GM10266 (cell line): ENCODE measurements at regions not wholly inside any gene's neighbourhood (a gene's known extent, or its start where the extent isn't known, plus 50 kb on each side); places are given as distances from the start of the nearest gene placed in this dataset.
A peak's percentile ranks its signal among the peaks of the same experiment; 100 is the strongest.

Source experiments
- DNase-seq: peaks from one replicate; pipeline ENCODE4 v3.0.0; 2012; ENCODE audit errors: extremely low spot score
- TF ChIP-seq, protein P1 (sequence below): IDR thresholded peaks from 2 replicates; pipeline ENCODE4 v1.5.1; 2012; ENCODE audit warnings: mild to moderate bottlenecking, low read depth; ENCODE audit not compliant: control insufficient read depth, insufficient read depth; ENCODE audit errors: missing control alignments

DNA sequence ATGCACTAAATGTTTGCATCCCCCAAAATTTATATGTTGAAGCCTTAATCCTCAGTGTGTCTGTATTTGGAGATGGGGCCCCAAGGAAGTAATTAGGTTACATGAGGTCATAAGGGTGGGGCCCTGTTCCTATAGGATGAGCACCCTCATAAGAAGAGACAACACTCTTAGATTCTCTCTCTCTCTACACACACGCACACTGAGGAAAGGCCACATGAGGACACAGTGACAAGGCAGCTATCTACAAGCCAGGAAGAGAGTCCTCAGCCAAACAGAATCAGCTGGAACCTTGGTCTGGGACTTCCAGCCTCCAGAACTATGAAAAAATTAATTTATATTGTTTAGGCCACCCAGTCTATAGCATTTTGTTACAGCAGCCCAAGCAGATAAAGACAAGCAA, 69.3 kb upstream of the NOCT start:
- TF ChIP-seq, protein P1, sequence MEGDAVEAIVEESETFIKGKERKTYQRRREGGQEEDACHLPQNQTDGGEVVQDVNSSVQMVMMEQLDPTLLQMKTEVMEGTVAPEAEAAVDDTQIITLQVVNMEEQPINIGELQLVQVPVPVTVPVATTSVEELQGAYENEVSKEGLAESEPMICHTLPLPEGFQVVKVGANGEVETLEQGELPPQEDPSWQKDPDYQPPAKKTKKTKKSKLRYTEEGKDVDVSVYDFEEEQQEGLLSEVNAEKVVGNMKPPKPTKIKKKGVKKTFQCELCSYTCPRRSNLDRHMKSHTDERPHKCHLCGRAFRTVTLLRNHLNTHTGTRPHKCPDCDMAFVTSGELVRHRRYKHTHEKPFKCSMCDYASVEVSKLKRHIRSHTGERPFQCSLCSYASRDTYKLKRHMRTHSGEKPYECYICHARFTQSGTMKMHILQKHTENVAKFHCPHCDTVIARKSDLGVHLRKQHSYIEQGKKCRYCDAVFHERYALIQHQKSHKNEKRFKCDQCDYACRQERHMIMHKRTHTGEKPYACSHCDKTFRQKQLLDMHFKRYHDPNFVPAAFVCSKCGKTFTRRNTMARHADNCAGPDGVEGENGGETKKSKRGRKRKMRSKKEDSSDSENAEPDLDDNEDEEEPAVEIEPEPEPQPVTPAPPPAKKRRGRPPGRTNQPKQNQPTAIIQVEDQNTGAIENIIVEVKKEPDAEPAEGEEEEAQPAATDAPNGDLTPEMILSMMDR = no peak
- no peak for DNase-seq

DNA sequence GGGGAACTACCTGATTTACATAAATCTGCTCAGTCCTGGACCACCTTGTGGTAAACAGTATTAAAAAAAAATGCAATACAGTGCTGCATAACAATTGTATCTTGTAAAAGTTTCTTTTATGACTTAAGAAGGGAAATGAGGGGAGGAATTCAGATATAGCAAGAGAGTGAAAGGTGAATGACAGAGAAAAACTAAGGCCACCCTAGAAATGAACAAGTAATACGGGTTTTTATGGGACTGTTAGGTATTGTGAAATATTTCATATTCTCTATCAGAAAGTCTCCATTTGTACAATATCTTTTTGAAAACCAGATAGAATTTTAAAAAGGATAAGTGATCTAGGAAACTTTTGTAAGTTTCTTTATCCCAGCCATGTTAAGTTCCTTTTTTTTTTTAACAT, 69.7 kb upstream of the NOCT start:
- TF ChIP-seq, protein P1 = no peak
- no peak for DNase-seq

- TF ChIP-seq, protein P1 = no peak
- DNase-seq = no peak
These were observed 70.2 kb upstream of the NOCT start for GRCh38 chr4:138945401-138945800.

GRCh38 chr4:138943893-138944292, 71.7 kb upstream of the NOCT start:
- TF ChIP-seq, protein P1 = no peak
- DNase-seq = no peak

DNA sequence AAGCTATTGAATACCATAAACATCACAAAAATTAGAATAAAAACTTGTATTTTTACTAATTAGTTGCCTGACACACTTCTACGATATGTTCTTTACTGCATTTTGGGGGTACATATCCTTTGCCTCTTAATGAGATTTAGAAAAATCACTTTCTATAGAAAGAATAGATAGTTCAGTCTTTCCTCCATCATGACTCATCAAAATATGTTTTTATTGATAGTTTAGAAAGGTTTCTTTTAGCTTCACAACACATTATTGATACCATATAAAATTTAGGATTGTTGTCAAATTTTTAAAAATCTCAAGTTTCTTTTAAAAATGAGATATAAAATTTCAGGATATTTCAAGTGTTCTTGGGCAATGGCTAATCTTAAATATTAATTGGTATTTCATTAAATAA, 74.5 kb upstream of the NOCT start:
- no peak for DNase-seq
- TF ChIP-seq, protein P1 = no peak

DNA sequence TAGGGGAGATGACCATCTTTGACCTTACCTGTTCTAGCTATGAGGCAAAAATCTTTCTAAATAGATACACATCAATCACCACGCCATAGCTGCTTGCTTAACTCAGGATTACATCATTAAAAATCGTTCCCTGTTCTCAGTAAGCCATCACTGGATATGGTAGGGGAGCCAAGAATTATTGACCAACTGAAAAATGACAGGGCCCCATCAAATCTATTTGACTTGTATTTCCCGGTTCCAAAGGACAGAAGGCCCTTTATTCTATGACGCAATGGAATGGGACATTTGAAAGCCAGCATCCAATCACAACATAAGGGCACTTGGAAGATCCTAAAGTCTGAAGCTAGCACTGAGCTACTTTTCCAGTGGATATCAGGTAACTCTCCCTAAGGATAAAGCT, 75.6 kb upstream of the NOCT start:
- DNase-seq = no peak
- TF ChIP-seq, protein P1 = no peak

- no peak for DNase-seq
These were observed 77.3 kb upstream of the NOCT start for GRCh38 chr4:138938366-138938690.

More at GRCh38 chr4:138938366-138938690, 77.3 kb upstream of the NOCT start:
- TF ChIP-seq, protein P1 = peak; percentile 50
